Astrocyte (in vitro differentiated cells and primary cell): ENCODE measurements at regions not wholly inside any gene's neighbourhood (a gene's known extent, or its start where the extent isn't known, plus 50 kb on each side); places are given as distances from the start of the nearest gene placed in this dataset.
"Not testable (repeated sequence)": the region's sequence is repeated elsewhere in the genome, so short reads cannot be mapped to it uniquely, and the experiment has no call there.

Source experiments
- DNase-seq: peaks from one replicate; pipeline ENCODE4 v3.0.0-alpha.2; 2010; ENCODE audit warnings: low read depth
- FAIRE-seq: peaks from 2 replicates; lab custom pipeline; 2011; peaks lifted over from hg19 to GRCh38; lab: Jason Lieb, UNC
- H2AFZ ChIP-seq: 2 replicates; pipeline ENCODE4 v1.6.0; 2012; ENCODE audit warnings: low read depth, low read length, inconsistent platforms
- H3K27ac ChIP-seq: 2 replicates; pipeline ENCODE4 v1.5.1; 2011; ENCODE audit warnings: low read depth, low read length, inconsistent platforms
- H3K27me3 ChIP-seq: 2 replicates; pipeline ENCODE4 v1.6.0; 2011; ENCODE audit warnings: low read length, inconsistent platforms; ENCODE audit not compliant: insufficient read depth
- H3K36me3 ChIP-seq: 2 replicates; pipeline ENCODE4 v1.5.1; 2011; ENCODE audit warnings: low read length, inconsistent platforms; ENCODE audit not compliant: insufficient read depth
- H3K4me1 ChIP-seq: 2 replicates; pipeline ENCODE4 v1.5.1; 2011; ENCODE audit warnings: low read length, inconsistent platforms; ENCODE audit not compliant: insufficient read depth
- H3K4me2 ChIP-seq: 2 replicates; pipeline ENCODE4 v1.6.0; 2012; ENCODE audit warnings: low read length, inconsistent platforms
- H3K4me3 ChIP-seq: 2 replicates; pipeline ENCODE4 v1.5.1; 2011; ENCODE audit warnings: low read depth, mild to moderate bottlenecking, low read length, inconsistent platforms; ENCODE audit not compliant: insufficient read depth
- H3K79me2 ChIP-seq: 2 replicates; pipeline ENCODE4 v1.6.0; 2012; ENCODE audit warnings: mild to moderate bottlenecking, low read length, inconsistent platforms; ENCODE audit not compliant: insufficient read depth
- H3K9ac ChIP-seq: 2 replicates; pipeline ENCODE4 v1.6.0; 2012; ENCODE audit warnings: mild to moderate bottlenecking, low read length, inconsistent platforms
- H3K9me3 ChIP-seq: 2 replicates; pipeline ENCODE4 v1.5.1; 2012; ENCODE audit warnings: low read depth, mild to moderate bottlenecking, low read length, inconsistent platforms; ENCODE audit not compliant: insufficient read depth
- H4K20me1 ChIP-seq: 2 replicates; pipeline ENCODE4 v1.6.0; 2012; ENCODE audit warnings: low read length, inconsistent platforms; ENCODE audit not compliant: insufficient read depth
- H3K27ac Mint-ChIP-seq: one replicate; pipeline ENCODE4 v1.8.0; 2021; ENCODE audit warnings: mild to moderate bottlenecking, mixed read lengths; ENCODE audit not compliant: unreplicated experiment
- H3K27me3 Mint-ChIP-seq: one replicate; pipeline ENCODE4 v1.8.0; 2021; ENCODE audit warnings: low read depth, mixed read lengths; ENCODE audit not compliant: unreplicated experiment
- H3K36me3 Mint-ChIP-seq: one replicate; pipeline ENCODE4 v1.8.0; 2021; ENCODE audit warnings: low read depth, mixed read lengths; ENCODE audit not compliant: unreplicated experiment
- H3K4me1 Mint-ChIP-seq: one replicate; pipeline ENCODE4 v1.8.0; 2021; ENCODE audit warnings: low read depth, mixed read lengths; ENCODE audit not compliant: unreplicated experiment
- H3K4me3 Mint-ChIP-seq: one replicate; pipeline ENCODE4 v1.8.0; 2021; ENCODE audit warnings: mild to moderate bottlenecking, moderate library complexity, mixed read lengths; ENCODE audit not compliant: unreplicated experiment
- H3K9me3 Mint-ChIP-seq: one replicate; pipeline ENCODE4 v1.8.0; 2021; ENCODE audit warnings: mild to moderate bottlenecking, mixed read lengths; ENCODE audit not compliant: unreplicated experiment
- EZH2 ChIP-seq: IDR thresholded peaks from 2 replicates; pipeline ENCODE4 v1.6.1; 2012; ENCODE audit warnings: mild to moderate bottlenecking, low read length, inconsistent platforms; ENCODE audit not compliant: insufficient read depth
- TF ChIP-seq, protein P1 (sequence below): IDR thresholded peaks from 2 replicates; pipeline ENCODE4 v1.5.1; 2011; ENCODE audit warnings: low read depth, mild to moderate bottlenecking, inconsistent platforms, low read length, moderate library complexity; ENCODE audit not compliant: insufficient read depth

GRCh38 chr5:157976429-157976828 lies 117.5 kb upstream of the CLINT1 start:
- Histone ChIP-seq H3K27me3 (no peaks in the 10 kb centered on the region), H3K36me3 (no peaks in the 10 kb centered on the region), H3K27ac (no peak overlapping the region), H3K9ac (no peak overlapping the region), H3K4me2 (no peak overlapping the region), H3K4me3 (no peak overlapping the region), H4K20me1 (no peaks in the 10 kb centered on the region), H3K4me1 (no peaks in the 10 kb centered on the region), H2AFZ (no peak overlapping the region), H3K9me3 (no peaks in the 10 kb centered on the region), H3K79me2 (no peaks in the 10 kb centered on the region)
- H3K4me3 Mint-ChIP-seq: no peak overlapping the region
- no peak for FAIRE-seq
- H3K4me1 Mint-ChIP-seq: no peaks in the 10 kb centered on the region
- no peaks in the 10 kb centered on the region for H3K9me3 Mint-ChIP-seq
- H3K27me3 Mint-ChIP-seq: peaks cover 3% of the 10 kb centered on the region
- TF ChIP-seq, protein P1, sequence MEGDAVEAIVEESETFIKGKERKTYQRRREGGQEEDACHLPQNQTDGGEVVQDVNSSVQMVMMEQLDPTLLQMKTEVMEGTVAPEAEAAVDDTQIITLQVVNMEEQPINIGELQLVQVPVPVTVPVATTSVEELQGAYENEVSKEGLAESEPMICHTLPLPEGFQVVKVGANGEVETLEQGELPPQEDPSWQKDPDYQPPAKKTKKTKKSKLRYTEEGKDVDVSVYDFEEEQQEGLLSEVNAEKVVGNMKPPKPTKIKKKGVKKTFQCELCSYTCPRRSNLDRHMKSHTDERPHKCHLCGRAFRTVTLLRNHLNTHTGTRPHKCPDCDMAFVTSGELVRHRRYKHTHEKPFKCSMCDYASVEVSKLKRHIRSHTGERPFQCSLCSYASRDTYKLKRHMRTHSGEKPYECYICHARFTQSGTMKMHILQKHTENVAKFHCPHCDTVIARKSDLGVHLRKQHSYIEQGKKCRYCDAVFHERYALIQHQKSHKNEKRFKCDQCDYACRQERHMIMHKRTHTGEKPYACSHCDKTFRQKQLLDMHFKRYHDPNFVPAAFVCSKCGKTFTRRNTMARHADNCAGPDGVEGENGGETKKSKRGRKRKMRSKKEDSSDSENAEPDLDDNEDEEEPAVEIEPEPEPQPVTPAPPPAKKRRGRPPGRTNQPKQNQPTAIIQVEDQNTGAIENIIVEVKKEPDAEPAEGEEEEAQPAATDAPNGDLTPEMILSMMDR: no peak
- TF ChIP-seq EZH2: no peak
- H3K36me3 Mint-ChIP-seq: no peaks in the 10 kb centered on the region
- no peak overlapping the region for H3K27ac Mint-ChIP-seq
- no peak for DNase-seq

- no peak overlapping the region for H3K4me2 ChIP-seq
- H3K79me2 ChIP-seq: no peaks in the 10 kb centered on the region
- H3K9me3 ChIP-seq: no peaks in the 10 kb centered on the region
- no peak overlapping the region for H2AFZ ChIP-seq
- Mint-ChIP-seq H3K36me3 (no peaks in the 10 kb centered on the region), H3K27me3 (no peaks in the 10 kb centered on the region), H3K4me3 (no peak overlapping the region), H3K27ac (no peak overlapping the region), H3K9me3 (no peaks in the 10 kb centered on the region), H3K4me1 (no peaks in the 10 kb centered on the region)
- no peaks in the 10 kb centered on the region for H3K27me3 ChIP-seq
- H3K4me1 ChIP-seq: no peaks in the 10 kb centered on the region
- H3K4me3 ChIP-seq: no peak overlapping the region
- H3K9ac ChIP-seq: no peak overlapping the region
- H3K36me3 ChIP-seq: no peaks in the 10 kb centered on the region
- TF ChIP-seq, protein P1: no peak
- no peak for TF ChIP-seq EZH2
- FAIRE-seq: no peak
- DNase-seq: no peak
- no peak overlapping the region for H3K27ac ChIP-seq
- H4K20me1 ChIP-seq: no peaks in the 10 kb centered on the region
These were observed 113.6 kb upstream of the CLINT1 start for GRCh38 chr5:157972579-157972978.

DNA sequence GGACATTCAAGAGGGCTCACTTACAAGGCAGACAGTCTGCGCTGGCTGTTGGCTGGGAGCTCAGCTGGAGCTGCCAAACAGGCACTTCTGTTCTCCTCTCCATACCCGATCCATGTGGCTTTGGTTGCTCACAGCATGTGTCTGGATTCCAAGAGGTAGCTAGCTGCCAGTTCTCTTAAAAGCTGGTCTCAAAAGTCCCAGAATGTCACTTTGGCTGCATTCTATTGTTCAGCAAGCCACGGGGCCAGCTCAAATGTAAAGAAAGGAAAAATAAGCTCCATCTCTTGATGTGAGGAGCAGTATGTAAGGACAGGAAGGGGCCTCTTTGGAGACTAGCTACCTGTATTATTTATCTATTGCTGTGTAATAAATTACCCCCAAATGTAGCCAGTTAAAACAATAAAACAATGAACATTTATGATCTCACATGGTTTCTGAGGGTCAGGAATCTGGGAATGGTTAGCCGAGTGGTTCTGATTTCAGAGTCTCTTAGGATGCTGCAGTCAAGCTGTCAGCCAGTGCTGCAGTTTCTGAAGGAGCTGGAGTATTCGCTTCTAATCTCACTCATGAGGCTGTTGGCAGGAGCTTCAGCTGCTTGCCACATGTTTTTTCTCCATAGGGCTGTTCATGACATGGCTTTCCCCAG lies 112.7 kb upstream of the CLINT1 start:
- FAIRE-seq (no peak), DNase-seq (no peak)
- Histone ChIP-seq H3K9me3 (no peaks in the 10 kb centered on the region), H4K20me1 (no peaks in the 10 kb centered on the region), H3K4me1 (no peaks in the 10 kb centered on the region), H3K27me3 (no peaks in the 10 kb centered on the region), H3K4me3 (no peak overlapping the region), H2AFZ (no peak overlapping the region), H3K9ac (no peak overlapping the region), H3K36me3 (no peaks in the 10 kb centered on the region), H3K27ac (no peak overlapping the region), H3K4me2 (no peak overlapping the region), H3K79me2 (no peaks in the 10 kb centered on the region)
- no peaks in the 10 kb centered on the region for H3K9me3 Mint-ChIP-seq
- no peaks in the 10 kb centered on the region for H3K36me3 Mint-ChIP-seq
- H3K4me3 Mint-ChIP-seq: no peak overlapping the region
- H3K27ac Mint-ChIP-seq: no peak overlapping the region
- H3K4me1 Mint-ChIP-seq: no peaks in the 10 kb centered on the region
- H3K27me3 Mint-ChIP-seq: no peaks in the 10 kb centered on the region
- TF ChIP-seq, protein P1: no peak
- no peak for TF ChIP-seq EZH2

DNA sequence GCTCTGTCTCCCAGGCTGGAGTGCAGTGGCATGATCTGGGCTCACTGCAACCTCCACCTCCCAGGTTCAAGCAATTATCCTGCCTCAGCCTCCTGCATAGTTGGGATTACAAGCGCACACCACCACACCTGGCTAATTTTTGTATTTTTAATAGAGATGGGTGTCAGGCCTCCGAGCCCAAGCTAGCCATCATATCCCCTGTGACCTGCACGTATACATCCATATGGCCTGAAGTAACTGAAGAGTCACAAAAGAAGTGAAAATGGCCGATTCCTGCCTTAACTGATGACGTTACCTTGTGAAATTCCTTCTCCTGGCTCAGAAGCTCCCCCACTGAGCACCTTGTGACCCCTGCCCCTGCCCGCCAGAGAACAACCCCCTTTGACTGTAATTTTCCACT lies 109.6 kb upstream of the CLINT1 start:
- not testable (repeated sequence) for H3K79me2 ChIP-seq, DNase-seq, H3K36me3 ChIP-seq, H3K27ac Mint-ChIP-seq, H3K9me3 Mint-ChIP-seq, H3K4me3 Mint-ChIP-seq, H2AFZ ChIP-seq, H3K4me3 ChIP-seq, H3K36me3 Mint-ChIP-seq, H3K4me2 ChIP-seq, H4K20me1 ChIP-seq, FAIRE-seq, H3K4me1 ChIP-seq, H3K27me3 ChIP-seq, H3K27me3 Mint-ChIP-seq, H3K27ac ChIP-seq, H3K4me1 Mint-ChIP-seq, H3K9ac ChIP-seq, H3K9me3 ChIP-seq
